Duodenal mucosa (tissue), 2 donors: ENCODE measurements at regions not wholly inside any gene's neighbourhood (a gene's known extent, or its start where the extent isn't known, plus 50 kb on each side); places are given as distances from the start of the nearest gene placed in this dataset.
"Not testable (repeated sequence)": the region's sequence is repeated elsewhere in the genome, so short reads cannot be mapped to it uniquely, and the experiment has no call there.

ENCODE experiments used
- H3K27ac ChIP-seq: one replicate; pipeline ENCODE4 v1.7.0; 2013; ENCODE audit warnings: low read depth, low read length
- H3K27me3 ChIP-seq, 2 donors: one replicate each; pipeline ENCODE4 v1.7.0; 2013; ENCODE audit warnings: low read length in 2 of 2, control low read depth in 1 of 2; ENCODE audit not compliant: insufficient read depth in 2 of 2, control insufficient read depth in 1 of 2
- H3K36me3 ChIP-seq, 2 donors: one replicate each; pipeline ENCODE4 v1.7.0; 2013; ENCODE audit warnings: low read length in 2 of 2, control low read depth in 1 of 2; ENCODE audit not compliant: insufficient read depth in 2 of 2, control insufficient read depth in 1 of 2
- H3K4me1 ChIP-seq, 2 donors: one replicate each; pipeline ENCODE4 v1.7.0; 2013; ENCODE audit warnings: low read length in 2 of 2, control low read depth in 1 of 2; ENCODE audit not compliant: insufficient read depth in 2 of 2, control insufficient read depth in 1 of 2
- H3K4me3 ChIP-seq, 2 donors: one replicate each; pipeline ENCODE4 v1.7.0; 2013; ENCODE audit warnings: low read length in 2 of 2, low read depth in 1 of 2
- H3K9ac ChIP-seq, 2 donors: one replicate each; pipeline ENCODE4 v1.7.0; 2013; ENCODE audit warnings: low read length in 2 of 2, low read depth in 1 of 2
- H3K9me3 ChIP-seq, 2 donors: one replicate each; pipeline ENCODE4 v1.7.0; 2013; ENCODE audit warnings: low read length in 2 of 2, control low read depth in 1 of 2; ENCODE audit not compliant: control insufficient read depth in 1 of 2

GRCh38 chr13:50531917-50532899, 311.3 kb downstream of the DLEU7 start:
- Histone ChIP-seq H3K9ac (no peak overlapping the region), H3K27me3 (no peaks in the 10 kb centered on the region), H3K36me3 (no peaks in the 10 kb centered on the region), H3K27ac (no peak overlapping the region), H3K9me3 (peaks cover 16 to 20% of the 10 kb centered on the region in 2 donors), H3K4me1 (peaks cover 6 to 17% of the 10 kb centered on the region in 2 donors), H3K4me3 (no peak overlapping the region)

GRCh38 chr13:50535050-50535449, 308.4 kb downstream of the DLEU7 start:
- Histone ChIP-seq H3K9ac (no peak overlapping the region), H3K4me1 (no peaks in the 10 kb centered on the region), H3K9me3 (peaks cover 19 to 20% of the 10 kb centered on the region in 2 donors), H3K27ac (no peak overlapping the region), H3K27me3 (no peaks in the 10 kb centered on the region), H3K36me3 (no peaks in the 10 kb centered on the region), H3K4me3 (no peak overlapping the region)

- H3K4me1 ChIP-seq = no peaks in the 10 kb centered on the region
- H3K36me3 ChIP-seq = no peaks in the 10 kb centered on the region
- H3K27ac ChIP-seq = no peak overlapping the region
- H3K27me3 ChIP-seq = no peaks in the 10 kb centered on the region
- no peak overlapping the region for H3K9ac ChIP-seq
- peaks cover 19 to 20% of the 10 kb centered on the region in 2 donors for H3K9me3 ChIP-seq
- H3K4me3 ChIP-seq = no peak overlapping the region
These were observed 306.5 kb downstream of the DLEU7 start for GRCh38 chr13:50537029-50537428.

DNA sequence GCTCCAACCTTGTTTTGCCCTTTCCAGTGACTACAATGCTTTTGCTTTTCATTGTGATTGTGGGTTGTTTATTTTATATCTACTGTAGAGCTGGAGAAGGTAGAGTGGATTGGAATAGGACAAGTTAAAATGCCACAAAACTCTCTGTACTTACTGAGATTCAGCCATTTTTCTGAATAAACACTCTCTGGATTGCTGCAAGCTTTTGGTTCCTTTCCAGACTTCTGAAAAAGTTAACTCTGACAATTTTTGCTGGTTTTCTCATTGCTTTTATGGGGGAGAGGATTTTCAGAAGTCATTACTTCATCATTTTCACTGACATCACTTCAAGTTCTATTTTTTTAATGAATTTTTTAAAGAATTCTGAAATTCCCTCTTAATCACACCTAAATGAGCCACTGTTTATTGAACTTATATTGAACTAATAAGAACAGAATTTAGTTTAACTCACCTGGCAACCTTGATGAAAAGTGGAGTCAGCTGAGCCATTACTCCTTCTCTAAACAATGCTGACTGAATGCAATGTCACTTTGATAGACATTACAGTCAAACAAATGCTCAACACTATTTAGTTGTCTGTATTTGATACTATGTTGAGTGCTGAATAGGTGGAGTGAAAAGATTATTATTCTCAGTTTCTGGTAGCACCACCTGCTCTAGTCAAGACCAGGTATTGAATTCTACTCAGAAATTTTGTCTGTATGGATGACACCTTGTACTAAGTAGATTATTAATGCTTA, 303.5 kb downstream of the DLEU7 start:
- no peak overlapping the region for H3K27ac ChIP-seq

DNA sequence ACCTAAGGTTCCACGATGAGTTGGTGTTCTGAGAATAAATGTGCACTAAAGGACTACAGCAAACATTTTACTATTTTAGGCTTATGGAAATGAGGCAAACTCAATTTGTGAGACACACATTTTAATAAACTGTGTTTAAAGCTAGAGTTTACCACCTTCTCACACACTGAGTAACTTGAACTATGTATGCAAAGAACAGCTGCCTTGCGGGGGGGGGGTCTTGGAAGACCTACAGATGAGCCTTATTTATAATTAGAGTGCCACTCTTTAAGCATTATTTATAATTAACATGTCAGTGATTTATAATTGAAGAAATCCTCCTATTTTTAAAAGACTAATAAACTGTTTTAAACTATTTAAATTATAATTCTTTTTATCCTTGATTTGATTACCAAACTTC, 300.4 kb downstream of the DLEU7 start:
- H3K9me3 ChIP-seq = peaks cover 0 to under 1% of the 10 kb centered on the region in 2 donors

More for the DNA sequence above, 303.5 kb downstream of the DLEU7 start:
- no peak overlapping the region for H3K9ac ChIP-seq
- H3K4me3 ChIP-seq = no peak overlapping the region
- H3K4me1 ChIP-seq = no peaks in the 10 kb centered on the region
- no peaks in the 10 kb centered on the region for H3K27me3 ChIP-seq
- no peaks in the 10 kb centered on the region for H3K36me3 ChIP-seq
- peaks cover 13 to 16% of the 10 kb centered on the region in 2 donors for H3K9me3 ChIP-seq

DNA sequence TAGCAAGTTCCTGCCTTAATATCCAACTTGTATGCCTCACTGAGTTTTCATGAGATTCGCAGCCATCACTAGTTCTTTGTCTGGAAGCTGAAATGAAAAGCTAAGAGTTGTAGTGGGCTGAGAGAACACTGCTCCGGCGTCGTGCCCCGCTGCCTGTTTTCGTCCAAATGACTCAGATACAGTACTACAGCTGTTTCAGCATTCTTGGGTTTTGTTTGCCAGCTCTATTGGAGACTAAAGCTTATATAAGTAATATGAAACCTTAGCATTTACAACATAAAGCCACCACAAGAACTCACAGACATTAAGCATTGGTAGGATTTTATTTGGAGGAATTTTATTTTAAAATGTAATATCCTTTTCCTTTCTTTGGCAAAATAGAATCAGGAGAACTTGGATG, 299.7 kb downstream of the DLEU7 start:
- Histone ChIP-seq H3K27me3 (no peaks in the 10 kb centered on the region), H3K9me3 (no peaks in the 10 kb centered on the region), H3K4me1 (no peaks in the 10 kb centered on the region), H3K27ac (no peak overlapping the region), H3K9ac (no peak overlapping the region), H3K4me3 (no peak overlapping the region), H3K36me3 (no peaks in the 10 kb centered on the region)

More for the DNA sequence above, 300.4 kb downstream of the DLEU7 start:
- Histone ChIP-seq H3K4me1 (no peaks in the 10 kb centered on the region), H3K9ac (no peak overlapping the region), H3K4me3 (no peak overlapping the region), H3K27me3 (no peaks in the 10 kb centered on the region), H3K27ac (no peak overlapping the region), H3K36me3 (no peaks in the 10 kb centered on the region)

GRCh38 chr13:50544211-50544610, 299.3 kb downstream of the DLEU7 start:
- H3K9ac ChIP-seq = no peak overlapping the region
- H3K36me3 ChIP-seq = no peaks in the 10 kb centered on the region
- no peaks in the 10 kb centered on the region for H3K4me1 ChIP-seq
- H3K27ac ChIP-seq = no peak overlapping the region
- H3K27me3 ChIP-seq = no peaks in the 10 kb centered on the region
- no peaks in the 10 kb centered on the region for H3K9me3 ChIP-seq
- no peak overlapping the region for H3K4me3 ChIP-seq

GRCh38 chr13:50547175-50547574, 296.3 kb downstream of the DLEU7 start:
- H3K27ac ChIP-seq, H3K4me1 ChIP-seq, H3K9me3 ChIP-seq, H3K9ac ChIP-seq, H3K36me3 ChIP-seq, H3K4me3 ChIP-seq, H3K27me3 ChIP-seq: not testable (repeated sequence)

GRCh38 chr13:50548586-50548985, 294.9 kb downstream of the DLEU7 start:
- no peaks in the 10 kb centered on the region for H3K27me3 ChIP-seq
- H3K27ac ChIP-seq = no peak overlapping the region
- no peaks in the 10 kb centered on the region for H3K4me1 ChIP-seq
- no peak overlapping the region for H3K9ac ChIP-seq
- H3K36me3 ChIP-seq = no peaks in the 10 kb centered on the region
- no peak overlapping the region for H3K4me3 ChIP-seq
- H3K9me3 ChIP-seq = no peaks in the 10 kb centered on the region
